ENCODE measurements at regions not wholly inside any gene's neighbourhood (a gene's known extent, or its start where the extent isn't known, plus 50 kb on each side); places are given as distances from the start of the nearest gene placed in this dataset.
"Not testable (repeated sequence)": the region's sequence is repeated elsewhere in the genome, so short reads cannot be mapped to it uniquely, and the experiment has no call there.

- not testable (repeated sequence) for DNase-seq
Measured at GRCh38 chr9:41367301-41367700, 178.2 kb upstream of the ZNG1F start.

DNA sequence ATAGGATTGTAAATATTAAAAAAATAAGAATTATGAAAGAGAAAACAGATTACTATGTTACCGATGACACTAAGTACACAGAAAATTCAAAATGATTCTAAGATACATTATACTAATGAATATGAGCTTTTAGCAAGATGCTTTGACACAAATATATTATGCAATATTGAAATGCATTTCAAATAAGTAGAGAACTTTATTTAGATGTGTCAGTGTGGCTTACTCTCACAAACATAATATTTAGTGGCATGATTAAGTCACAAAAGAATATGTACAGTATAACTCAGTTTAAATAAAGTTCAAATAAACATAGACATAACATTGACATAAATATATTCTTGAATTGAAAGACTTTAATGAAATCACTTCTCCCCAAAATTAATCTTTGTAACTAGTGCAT lies 172.7 kb upstream of the ZNG1F start:
- not testable (repeated sequence) for DNase-seq

DNA sequence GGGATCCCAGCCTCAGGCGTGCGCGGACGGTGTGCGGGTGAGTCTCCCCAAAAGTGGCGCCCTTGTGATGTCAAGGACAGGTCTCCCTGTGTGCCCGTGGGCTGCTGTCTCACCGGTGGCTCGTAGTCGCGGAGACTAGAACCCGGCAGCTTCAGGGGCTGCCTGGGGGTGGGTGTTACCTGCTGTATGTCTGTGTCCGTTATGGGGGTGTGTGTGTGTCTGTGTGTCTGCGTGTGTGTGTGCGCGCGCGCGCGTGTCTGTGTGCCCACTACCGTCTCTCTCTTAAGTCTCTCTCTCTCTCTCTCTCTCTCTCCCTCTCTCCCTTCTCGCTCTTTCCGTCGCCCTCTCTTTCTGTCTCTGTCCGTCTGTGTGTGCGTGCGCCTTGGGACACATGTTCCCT lies 170.0 kb upstream of the ZNG1F start:
- DNase-seq: not testable (repeated sequence)

GRCh38 chr9:41358682-41359081 lies 169.6 kb upstream of the ZNG1F start:
- DNase-seq: peak; percentile 56 to 74 (median 64)

DNA sequence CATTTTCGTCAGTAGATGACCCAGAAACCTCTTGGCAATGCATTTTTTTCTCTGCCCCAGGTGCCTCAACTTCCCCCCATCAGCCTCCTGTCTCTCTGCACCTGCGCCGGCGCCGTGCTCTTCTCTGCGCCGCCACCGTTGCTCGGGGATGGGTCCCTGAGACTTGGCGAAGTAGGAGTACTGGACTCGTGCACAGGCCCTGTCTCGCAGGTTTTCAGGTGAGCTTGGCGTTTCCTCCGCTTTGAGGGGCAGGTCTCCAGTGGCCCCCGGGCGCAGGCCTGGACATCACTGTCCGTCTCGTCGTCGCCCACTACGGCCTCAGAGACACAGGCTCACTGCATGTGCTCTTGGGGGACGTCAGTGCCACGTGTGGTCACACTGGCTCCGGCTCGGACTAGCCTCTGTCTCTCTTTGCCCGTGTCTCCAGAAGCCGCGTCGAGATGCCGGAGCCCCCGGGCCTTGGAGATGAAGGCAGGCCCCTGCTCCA lies 168.8 kb upstream of the ZNG1F start:
- DNase-seq: not testable (repeated sequence)

GRCh38 chr9:41357350-41357748 lies 168.2 kb upstream of the ZNG1F start:
- not testable (repeated sequence) for DNase-seq

- DNase-seq: peak; percentile 41 to 76 (median 70)
Measured at GRCh38 chr9:41356588-41357349, 167.7 kb upstream of the ZNG1F start.

GRCh38 chr9:41355712-41356450 lies 166.8 kb upstream of the ZNG1F start:
- not testable (repeated sequence) for DNase-seq

GRCh38 chr9:41354978-41355377 lies 165.9 kb upstream of the ZNG1F start:
- DNase-seq: not testable (repeated sequence)

DNA sequence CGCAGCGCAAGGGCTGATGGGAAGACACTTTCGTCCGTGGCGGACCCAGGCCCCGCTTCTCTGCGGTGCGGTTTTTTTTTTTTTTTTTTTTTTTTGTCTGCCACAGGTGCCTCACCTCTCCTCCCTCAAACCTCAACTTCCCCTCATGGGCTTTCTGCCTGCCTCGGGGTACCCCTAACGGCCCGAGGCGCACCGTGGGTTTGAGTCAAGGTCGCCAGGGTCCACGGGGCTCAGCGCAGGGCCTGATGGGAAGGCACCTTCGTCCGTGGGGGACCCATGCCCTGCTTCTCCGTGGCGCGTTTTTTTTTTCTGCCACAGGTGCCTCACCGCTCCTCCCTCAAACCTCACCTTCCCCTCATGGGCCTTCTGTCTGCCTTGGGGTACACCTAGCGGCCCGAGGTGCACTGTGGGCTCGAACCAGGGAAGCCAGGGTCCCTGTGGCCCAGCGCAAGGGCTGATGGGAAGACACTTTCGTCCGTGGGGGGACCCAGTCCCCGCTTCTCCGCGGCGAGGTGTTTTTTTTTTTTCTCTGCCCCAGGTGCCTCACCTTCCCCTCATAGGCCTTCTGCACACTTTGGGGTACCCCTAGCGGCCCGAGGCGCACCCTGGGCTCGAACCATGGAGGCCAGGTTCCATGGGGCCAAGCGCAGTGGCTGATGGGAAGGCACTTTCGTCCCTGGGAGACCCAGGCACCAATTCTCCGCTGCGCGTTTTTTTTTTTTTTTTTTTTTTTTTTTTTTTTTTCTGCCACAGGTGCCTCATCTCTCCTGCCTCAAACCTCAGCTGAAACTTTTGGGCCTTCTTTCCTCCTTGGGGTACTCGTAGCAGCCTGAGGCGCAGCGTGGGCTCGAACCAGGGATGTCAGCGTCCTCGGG lies 165.2 kb upstream of the ZNG1F start:
- not testable (repeated sequence) for DNase-seq

DNA sequence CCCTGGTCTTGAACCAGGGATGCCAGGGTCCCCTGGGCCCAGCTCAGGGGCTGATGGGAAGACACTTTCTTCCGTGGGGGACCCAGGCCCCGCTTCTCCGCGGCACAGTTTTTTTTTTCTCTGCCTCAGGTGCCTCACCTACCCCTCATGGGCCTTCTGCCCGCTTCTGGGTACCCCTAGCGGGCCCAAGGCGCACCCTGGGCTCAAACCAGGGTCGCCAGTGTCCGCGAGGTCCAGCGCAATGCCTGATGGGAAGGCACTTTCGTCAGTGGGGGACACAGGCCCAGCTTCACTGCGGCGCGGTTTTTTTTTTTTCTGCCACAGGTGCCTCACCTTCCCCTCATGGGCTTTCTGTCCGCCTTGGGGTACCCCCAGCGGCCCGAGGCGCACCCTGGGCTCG lies 163.9 kb upstream of the ZNG1F start:
- not testable (repeated sequence) for DNase-seq

DNA sequence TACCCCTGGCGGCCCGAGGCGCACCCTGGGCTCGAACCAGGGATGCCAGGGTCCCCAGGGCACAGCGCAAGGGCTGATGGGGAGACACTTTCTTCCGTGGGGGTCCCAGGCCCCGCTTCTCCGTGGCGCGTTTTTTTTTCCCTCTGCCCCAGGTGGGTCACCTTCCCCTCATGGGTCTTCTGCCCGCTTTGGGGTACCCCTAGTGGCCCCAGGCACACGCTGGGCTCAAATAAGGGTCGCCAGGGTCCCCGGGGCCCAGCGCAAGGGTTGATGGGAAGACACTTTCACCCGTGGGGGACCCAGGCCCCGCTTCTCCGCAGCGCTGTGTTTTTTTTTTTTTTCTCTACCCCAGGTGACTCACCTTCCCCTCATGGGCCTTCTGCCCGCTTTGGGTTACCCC lies 163.3 kb upstream of the ZNG1F start:
- not testable (repeated sequence) for DNase-seq

DNA sequence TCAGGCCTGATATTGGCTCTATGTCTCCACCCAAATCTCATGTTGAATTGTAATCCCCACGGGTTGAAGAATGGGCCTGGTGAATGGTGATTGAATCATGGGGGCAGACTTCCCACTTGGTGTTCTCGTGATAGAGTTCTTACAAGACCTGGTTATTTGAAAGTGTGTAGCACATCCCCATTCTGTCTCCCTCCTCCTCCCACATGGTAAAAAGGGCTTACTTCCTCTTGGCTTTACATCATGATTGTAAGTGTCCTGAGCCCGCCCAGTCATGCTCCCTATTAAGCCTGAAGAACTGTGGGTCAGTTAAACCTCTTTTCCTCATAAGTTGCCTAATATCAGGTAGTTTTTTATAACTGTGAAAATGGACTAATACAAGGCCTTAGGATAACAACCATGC lies 158.8 kb upstream of the ZNG1F start:
- not testable (repeated sequence) for DNase-seq

GRCh38 chr9:41332562-41332961 lies 143.4 kb upstream of the ZNG1F start:
- DNase-seq: not testable (repeated sequence)

DNA sequence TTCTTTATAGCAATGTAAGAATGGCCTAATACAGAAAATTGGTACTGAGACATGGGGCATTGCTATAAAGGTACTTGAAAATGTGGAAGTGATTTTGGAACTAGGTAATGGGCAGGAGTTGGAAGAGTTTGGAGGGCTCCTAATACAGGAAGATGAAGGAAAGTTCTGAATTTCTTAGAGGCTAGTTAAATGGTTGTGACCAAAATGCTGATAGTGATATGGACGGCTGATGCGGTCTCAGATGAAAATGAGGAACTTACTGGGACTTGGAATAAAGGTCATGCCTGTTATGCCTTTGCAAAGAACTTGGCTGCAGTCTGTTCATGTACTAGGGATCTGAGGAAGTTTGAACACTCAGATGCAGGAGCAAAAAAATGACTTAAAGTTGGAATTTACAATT lies 132.2 kb upstream of the ZNG1F start:
- DNase-seq: not testable (repeated sequence)

- not testable (repeated sequence) for DNase-seq
Measured at GRCh38 chr9:41308953-41309352, 119.8 kb upstream of the ZNG1F start.

GRCh38 chr9:41285744-41286143 lies 96.6 kb upstream of the ZNG1F start:
- not testable (repeated sequence) for DNase-seq

DNA sequence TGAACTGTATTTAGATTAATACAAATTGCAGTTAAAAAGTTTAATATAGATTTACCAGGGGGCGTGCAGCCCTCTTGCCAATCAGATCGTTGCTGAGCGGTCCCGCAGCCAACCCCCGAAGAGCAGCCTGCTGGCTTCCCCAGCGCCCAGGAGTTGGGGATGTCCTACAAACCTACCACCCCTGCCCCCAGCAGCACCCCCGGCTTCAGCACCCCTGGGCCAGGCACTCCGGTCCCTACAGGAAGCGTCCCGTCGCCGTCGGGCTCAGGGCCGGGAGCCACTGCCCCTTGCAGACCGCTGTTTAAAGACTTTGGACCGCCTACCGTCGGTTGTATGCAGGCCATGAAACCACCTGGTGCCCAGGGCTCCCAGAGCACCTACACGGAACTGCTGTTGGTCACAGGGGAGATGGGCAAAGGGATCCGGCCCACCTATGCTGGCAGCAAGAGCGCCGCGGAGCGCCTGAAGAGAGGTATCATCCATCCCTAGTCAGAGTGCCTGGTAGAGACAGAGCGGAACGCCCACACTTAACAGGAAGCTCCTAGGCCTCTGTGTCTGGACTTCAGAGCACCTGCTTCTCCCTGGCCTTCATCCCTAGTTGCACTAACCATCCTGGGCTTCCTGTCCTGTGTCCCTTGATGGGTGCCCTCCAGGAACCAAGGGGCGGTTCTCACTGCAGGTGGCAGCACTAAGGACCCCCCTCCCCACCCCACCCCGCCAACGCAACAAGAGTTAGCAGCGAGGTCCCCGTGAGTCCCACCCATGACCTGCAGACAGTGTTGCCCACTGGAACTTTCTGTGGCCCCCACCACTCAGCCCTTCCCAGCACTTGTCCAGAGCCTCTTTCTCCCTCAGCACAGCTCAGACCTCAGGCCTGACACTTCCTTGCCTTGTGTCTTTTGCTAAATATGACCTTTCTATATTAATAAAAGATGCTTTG lies 91.5 kb upstream of the ZNG1F start:
- DNase-seq: not testable (repeated sequence)

DNA sequence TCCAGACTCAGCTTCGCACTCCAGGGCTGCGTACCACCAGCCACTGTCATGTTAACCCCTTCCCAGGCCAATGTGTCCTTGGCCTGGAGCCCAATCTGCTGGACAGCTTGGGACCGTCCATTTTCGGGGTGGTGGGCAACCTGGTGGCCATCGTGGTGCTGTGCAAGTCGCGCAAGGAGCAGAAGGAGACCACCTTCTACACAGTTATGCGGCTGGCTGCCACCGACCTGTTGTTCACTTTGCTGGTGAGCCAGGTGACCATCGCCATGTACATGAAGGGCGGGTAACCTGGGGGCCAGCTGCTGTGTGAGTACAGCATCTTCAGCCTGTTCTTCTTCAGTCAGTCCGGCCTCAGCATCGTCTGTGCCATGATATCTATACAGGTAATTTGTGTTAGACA lies 90.3 kb upstream of the ZNG1F start:
- DNase-seq: not testable (repeated sequence)

DNA sequence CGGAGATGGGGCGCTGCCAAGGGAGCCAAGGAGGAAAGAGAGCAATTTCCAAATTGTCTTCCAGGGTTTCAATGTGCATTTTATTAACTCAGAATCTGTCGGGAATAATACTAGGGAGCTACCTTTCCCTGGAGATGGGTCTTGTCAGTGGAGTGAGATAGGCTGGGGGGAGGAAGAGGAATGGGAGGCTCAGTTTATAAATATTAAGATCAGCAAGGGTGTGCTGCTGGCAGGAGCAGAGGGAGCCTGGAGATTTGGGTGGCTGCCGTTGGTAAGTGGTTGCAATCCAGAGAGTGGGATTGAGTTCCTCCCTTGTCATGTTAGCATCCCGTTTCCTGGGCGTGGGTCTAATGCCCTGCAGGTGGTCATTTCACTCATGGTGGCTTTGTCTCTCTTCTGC lies 89.9 kb upstream of the ZNG1F start:
- DNase-seq: not testable (repeated sequence)

DNA sequence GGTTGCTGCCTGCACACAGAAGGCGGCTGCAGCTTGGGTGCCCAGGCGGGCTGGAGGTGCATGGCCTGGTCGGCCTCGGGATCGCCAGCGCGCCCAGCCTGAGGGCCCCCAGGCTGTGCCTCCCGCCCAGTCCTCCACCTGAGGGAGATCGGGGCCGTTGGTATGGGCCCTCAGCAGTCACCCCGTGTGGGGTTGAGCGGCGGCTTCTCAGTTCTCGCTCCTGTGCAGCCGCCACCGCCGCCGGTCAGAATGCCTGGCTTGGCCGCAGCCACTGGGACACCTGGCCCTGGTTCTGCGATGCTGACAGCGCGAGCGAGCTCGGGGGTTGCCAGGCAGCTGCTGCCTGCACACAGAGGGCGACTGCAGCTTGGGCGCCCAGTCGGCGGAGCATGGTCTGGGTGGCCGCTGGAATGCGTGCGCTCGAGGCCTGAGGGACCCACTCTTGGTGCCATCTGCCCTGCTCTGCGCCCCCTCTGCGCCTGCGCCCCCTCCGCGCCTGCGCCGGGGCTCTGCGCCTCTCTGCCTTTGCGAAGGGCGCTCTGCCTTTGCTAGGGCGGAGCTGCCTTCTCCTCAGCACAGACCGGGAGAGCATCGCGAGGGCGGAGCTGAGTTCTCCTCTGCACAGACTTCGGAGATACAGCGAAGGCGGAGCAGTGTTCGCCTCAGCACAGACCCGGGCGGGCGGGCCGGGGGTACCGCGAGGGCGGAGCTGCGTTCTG lies 84.6 kb upstream of the ZNG1F start:
- DNase-seq: not testable (repeated sequence)

All from activated CD4-positive, CD25-positive, alpha-beta regulatory T cell (primary cell).